ENCODE measurements at regions not wholly inside any gene's neighbourhood (a gene's known extent, or its start where the extent isn't known, plus 50 kb on each side); places are given as distances from the start of the nearest gene placed in this dataset.

GRCh38 chr1:82604524-82604923, 803.8 kb downstream of the ADGRL2 start:
- intact Hi-C loops (cut with micrococcal nuclease), result no loop called here
- DNase-seq (ENCODE audit: low spot score), result no peak
- H3K36me3 Mint-ChIP-seq (ENCODE audit: low read depth), result no peaks in the 10 kb centered on the region
- no peak overlapping the region for H3K4me3 Mint-ChIP-seq (ENCODE audit: low read depth)
- no peaks in the 10 kb centered on the region for H3K9me3 Mint-ChIP-seq
- H3K4me1 Mint-ChIP-seq (ENCODE audit: low read depth), result no peaks in the 10 kb centered on the region
- no peak overlapping the region for H3K27ac Mint-ChIP-seq
- H3K27me3 Mint-ChIP-seq (ENCODE audit: low read depth), result no peaks in the 10 kb centered on the region

DNA sequence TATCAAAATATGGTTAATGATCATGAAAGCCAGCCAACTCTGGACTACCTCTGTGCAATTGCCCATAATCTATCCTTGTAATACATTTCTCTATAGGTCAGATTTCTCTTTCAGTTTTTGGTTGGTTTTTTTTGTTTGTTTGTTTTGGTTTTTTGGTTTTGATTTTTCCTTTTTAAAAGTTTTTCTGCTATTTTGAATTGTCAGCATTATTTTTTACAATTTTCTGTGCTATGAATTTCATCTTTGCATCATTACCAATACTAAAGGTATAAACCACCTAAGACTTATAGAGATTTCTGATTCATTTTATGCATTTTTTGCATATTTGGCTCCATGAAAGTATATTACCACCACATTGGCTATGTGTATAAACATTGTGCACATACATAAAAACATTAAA, 799.6 kb downstream of the ADGRL2 start:
- no peak for DNase-seq (ENCODE audit: low spot score)
- intact Hi-C loops (cut with micrococcal nuclease), result no loop called here
- Mint-ChIP-seq H3K9me3 (no peaks in the 10 kb centered on the region), H3K4me3 (ENCODE audit: low read depth) (no peak overlapping the region), H3K4me1 (ENCODE audit: low read depth) (peaks cover 3% of the 10 kb centered on the region), H3K36me3 (ENCODE audit: low read depth) (no peaks in the 10 kb centered on the region), H3K27me3 (ENCODE audit: low read depth) (no peaks in the 10 kb centered on the region), H3K27ac (no peak overlapping the region)

DNA sequence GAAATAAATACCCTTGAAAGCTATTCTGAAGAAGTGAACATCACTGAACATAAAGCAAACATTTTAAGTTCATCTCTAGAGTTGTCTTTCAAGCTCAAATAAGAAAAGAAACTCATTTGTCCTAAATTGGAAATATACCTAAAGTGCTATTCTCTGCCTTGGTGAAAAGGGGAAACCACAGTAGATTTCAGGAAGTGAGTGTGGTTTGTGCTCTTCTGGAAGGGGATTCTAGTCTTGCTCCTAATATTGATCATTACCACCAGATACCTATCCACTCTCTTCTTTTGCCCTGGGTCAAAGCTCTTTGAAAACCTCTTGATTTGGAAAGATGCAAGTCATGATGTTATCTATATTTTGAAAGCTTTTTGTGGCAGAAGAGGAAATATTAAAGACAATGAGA, 798.1 kb downstream of the ADGRL2 start:
- intact Hi-C loops (cut with micrococcal nuclease), result no loop called here
- DNase-seq (ENCODE audit: low spot score), result no peak
- H3K4me3 Mint-ChIP-seq (ENCODE audit: low read depth), result no peak overlapping the region
- no peaks in the 10 kb centered on the region for H3K36me3 Mint-ChIP-seq (ENCODE audit: low read depth)
- H3K27me3 Mint-ChIP-seq (ENCODE audit: low read depth), result no peaks in the 10 kb centered on the region
- no peak overlapping the region for H3K27ac Mint-ChIP-seq
- peaks cover 3% of the 10 kb centered on the region for H3K4me1 Mint-ChIP-seq (ENCODE audit: low read depth)
- no peaks in the 10 kb centered on the region for H3K9me3 Mint-ChIP-seq

DNA sequence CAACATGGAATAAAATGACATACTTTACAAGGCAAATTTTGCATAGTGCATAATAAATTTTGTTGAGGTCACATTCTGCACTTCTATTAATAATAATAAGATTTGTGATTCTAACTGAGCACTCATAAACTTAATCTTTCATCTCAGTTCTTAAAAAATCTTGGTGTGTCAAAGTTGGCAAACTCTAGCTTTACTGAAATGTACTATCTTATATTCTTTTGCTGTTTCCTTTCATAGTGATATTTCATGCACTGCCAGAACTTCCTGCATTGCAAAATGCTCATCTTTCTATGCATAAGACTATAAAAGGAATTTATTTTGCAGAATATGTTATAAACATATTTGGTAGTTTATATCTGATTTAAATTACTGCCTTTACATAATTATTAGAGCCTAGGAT, 797.6 kb downstream of the ADGRL2 start:
- H3K9me3 Mint-ChIP-seq, result no peaks in the 10 kb centered on the region
- no peak overlapping the region for H3K27ac Mint-ChIP-seq
- H3K4me1 Mint-ChIP-seq (ENCODE audit: low read depth), result peaks cover 3% of the 10 kb centered on the region

DNA sequence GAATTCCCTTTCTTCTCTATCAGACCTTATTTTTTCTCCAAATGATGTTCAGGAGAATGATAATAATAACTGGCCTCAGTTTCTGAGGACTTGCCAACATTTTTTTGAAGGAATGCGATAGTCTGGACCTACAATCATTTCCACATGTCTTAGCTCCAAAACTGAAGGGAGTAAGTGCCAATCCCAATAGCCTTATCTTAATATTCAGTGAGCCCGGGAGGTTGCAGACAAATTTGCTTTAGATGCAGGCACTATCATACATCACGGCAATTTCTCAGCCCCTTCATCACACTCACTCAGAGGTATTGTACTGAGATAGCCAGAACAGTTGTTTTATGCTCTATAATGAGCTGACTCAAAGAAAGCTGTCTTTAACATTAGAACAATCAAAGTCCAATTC, 796.9 kb downstream of the ADGRL2 start:
- Mint-ChIP-seq H3K27ac (no peak overlapping the region), H3K36me3 (ENCODE audit: low read depth) (no peaks in the 10 kb centered on the region), H3K9me3 (no peaks in the 10 kb centered on the region), H3K4me3 (ENCODE audit: low read depth) (no peak overlapping the region), H3K4me1 (ENCODE audit: low read depth) (peaks cover 3% of the 10 kb centered on the region), H3K27me3 (ENCODE audit: low read depth) (no peaks in the 10 kb centered on the region)
- no peak for DNase-seq (ENCODE audit: low spot score)
- intact Hi-C loops (cut with micrococcal nuclease), result no loop called here

More for the DNA sequence above, 797.6 kb downstream of the ADGRL2 start:
- Mint-ChIP-seq H3K36me3 (ENCODE audit: low read depth) (no peaks in the 10 kb centered on the region), H3K27me3 (ENCODE audit: low read depth) (no peaks in the 10 kb centered on the region), H3K4me3 (ENCODE audit: low read depth) (no peak overlapping the region)
- DNase-seq (ENCODE audit: low spot score), result no peak
- intact Hi-C loops (cut with micrococcal nuclease), result no loop called here

DNA sequence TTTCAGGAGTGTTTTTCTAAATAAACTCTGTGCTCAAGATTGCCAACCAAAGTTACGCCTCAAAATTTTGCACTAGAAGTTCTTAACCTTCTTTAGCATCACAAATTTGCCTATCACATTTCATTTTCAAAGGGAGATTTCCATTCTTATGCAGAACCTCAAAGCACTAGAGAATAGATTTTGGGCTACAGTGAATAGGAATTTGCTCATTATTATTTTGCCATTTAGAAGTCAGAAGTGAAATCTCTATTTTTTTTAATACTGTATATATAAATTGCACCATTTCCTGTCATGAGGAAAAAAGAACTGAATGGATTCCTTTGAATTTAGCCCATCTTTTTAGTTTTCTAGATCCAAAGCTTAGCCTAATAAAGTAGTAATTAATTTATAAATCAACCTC, 796.4 kb downstream of the ADGRL2 start:
- intact Hi-C loops (cut with micrococcal nuclease), result no loop called here
- DNase-seq (ENCODE audit: low spot score), result no peak
- no peaks in the 10 kb centered on the region for H3K9me3 Mint-ChIP-seq
- peaks cover 3% of the 10 kb centered on the region for H3K4me1 Mint-ChIP-seq (ENCODE audit: low read depth)
- H3K36me3 Mint-ChIP-seq (ENCODE audit: low read depth), result no peaks in the 10 kb centered on the region
- no peaks in the 10 kb centered on the region for H3K27me3 Mint-ChIP-seq (ENCODE audit: low read depth)
- no peak overlapping the region for H3K4me3 Mint-ChIP-seq (ENCODE audit: low read depth)
- H3K27ac Mint-ChIP-seq, result no peak overlapping the region

GRCh38 chr1:82593561-82593960, 792.8 kb downstream of the ADGRL2 start:
- no peaks in the 10 kb centered on the region for H3K4me1 Mint-ChIP-seq (ENCODE audit: low read depth)
- no peaks in the 10 kb centered on the region for H3K9me3 Mint-ChIP-seq
- H3K27me3 Mint-ChIP-seq (ENCODE audit: low read depth), result no peaks in the 10 kb centered on the region
- H3K27ac Mint-ChIP-seq, result no peak overlapping the region
- intact Hi-C loops (cut with micrococcal nuclease), result no loop called here
- no peak for DNase-seq (ENCODE audit: low spot score)
- no peak overlapping the region for H3K4me3 Mint-ChIP-seq (ENCODE audit: low read depth)
- H3K36me3 Mint-ChIP-seq (ENCODE audit: low read depth), result no peaks in the 10 kb centered on the region

DNA sequence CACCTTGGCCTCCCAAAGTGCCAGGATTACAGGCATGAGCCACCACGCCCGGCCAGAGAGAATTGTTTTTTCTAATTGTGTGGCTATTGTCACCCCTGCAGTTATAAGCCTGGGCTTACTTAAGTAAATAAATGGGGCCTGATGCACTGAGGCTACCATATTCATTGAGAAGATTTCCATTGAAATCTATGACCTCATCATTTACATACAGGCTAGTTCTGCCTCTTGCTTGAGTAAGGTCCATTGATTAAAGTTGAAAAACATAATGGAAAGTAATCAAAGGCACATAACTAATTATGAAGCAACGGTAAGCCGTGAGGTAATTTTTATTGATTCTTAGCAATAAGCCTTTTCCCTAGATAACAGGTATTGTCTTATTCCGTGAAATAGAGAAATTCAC, 788.9 kb downstream of the ADGRL2 start:
- Mint-ChIP-seq H3K27ac (no peak overlapping the region), H3K4me1 (ENCODE audit: low read depth) (no peaks in the 10 kb centered on the region), H3K4me3 (ENCODE audit: low read depth) (no peak overlapping the region), H3K27me3 (ENCODE audit: low read depth) (no peaks in the 10 kb centered on the region), H3K36me3 (ENCODE audit: low read depth) (no peaks in the 10 kb centered on the region), H3K9me3 (no peaks in the 10 kb centered on the region)
- DNase-seq (ENCODE audit: low spot score), result no peak
- intact Hi-C loops (cut with micrococcal nuclease), result no loop called here

DNA sequence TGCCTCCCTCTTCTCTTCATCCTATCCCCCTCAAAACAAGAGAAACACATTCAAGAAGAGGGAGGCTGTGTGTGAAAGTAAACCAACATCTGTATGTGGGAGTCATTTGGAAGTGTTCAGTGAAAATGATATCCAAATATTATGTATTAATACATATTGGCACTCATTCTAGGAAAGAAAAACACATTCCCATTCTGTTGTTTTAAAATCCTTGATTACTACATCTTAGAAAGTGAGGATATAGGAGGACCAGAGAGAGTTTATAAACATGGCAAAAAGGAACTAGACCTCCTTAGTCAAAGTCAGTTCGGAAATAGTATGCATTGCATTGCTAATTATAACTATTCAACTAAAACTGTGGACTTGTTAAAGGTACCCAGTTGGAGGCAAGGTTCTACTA, 786.6 kb downstream of the ADGRL2 start:
- no peak overlapping the region for H3K4me3 Mint-ChIP-seq (ENCODE audit: low read depth)
- no peak overlapping the region for H3K27ac Mint-ChIP-seq
- H3K9me3 Mint-ChIP-seq, result no peaks in the 10 kb centered on the region
- intact Hi-C loops (cut with micrococcal nuclease), result no loop called here
- H3K36me3 Mint-ChIP-seq (ENCODE audit: low read depth), result no peaks in the 10 kb centered on the region
- DNase-seq (ENCODE audit: low spot score), result no peak
- no peaks in the 10 kb centered on the region for H3K4me1 Mint-ChIP-seq (ENCODE audit: low read depth)
- no peaks in the 10 kb centered on the region for H3K27me3 Mint-ChIP-seq (ENCODE audit: low read depth)

- H3K27ac Mint-ChIP-seq, result no peak overlapping the region
- H3K36me3 Mint-ChIP-seq (ENCODE audit: low read depth), result no peaks in the 10 kb centered on the region
- no peaks in the 10 kb centered on the region for H3K27me3 Mint-ChIP-seq (ENCODE audit: low read depth)
- H3K4me1 Mint-ChIP-seq (ENCODE audit: low read depth), result no peaks in the 10 kb centered on the region
- no peak for DNase-seq (ENCODE audit: low spot score)
- intact Hi-C loops (cut with micrococcal nuclease), result no loop called here
- H3K4me3 Mint-ChIP-seq (ENCODE audit: low read depth), result no peak overlapping the region
- no peaks in the 10 kb centered on the region for H3K9me3 Mint-ChIP-seq
Observed at GRCh38 chr1:82586473-82586872, 785.7 kb downstream of the ADGRL2 start.

- Mint-ChIP-seq H3K4me1 (ENCODE audit: low read depth) (no peaks in the 10 kb centered on the region), H3K4me3 (ENCODE audit: low read depth) (no peak overlapping the region), H3K36me3 (ENCODE audit: low read depth) (no peaks in the 10 kb centered on the region), H3K27me3 (ENCODE audit: low read depth) (no peaks in the 10 kb centered on the region), H3K27ac (no peak overlapping the region), H3K9me3 (no peaks in the 10 kb centered on the region)
- no peak for DNase-seq (ENCODE audit: low spot score)
- intact Hi-C loops (cut with micrococcal nuclease), result no loop called here
Observed at GRCh38 chr1:82582347-82582746, 781.6 kb downstream of the ADGRL2 start.

DNA sequence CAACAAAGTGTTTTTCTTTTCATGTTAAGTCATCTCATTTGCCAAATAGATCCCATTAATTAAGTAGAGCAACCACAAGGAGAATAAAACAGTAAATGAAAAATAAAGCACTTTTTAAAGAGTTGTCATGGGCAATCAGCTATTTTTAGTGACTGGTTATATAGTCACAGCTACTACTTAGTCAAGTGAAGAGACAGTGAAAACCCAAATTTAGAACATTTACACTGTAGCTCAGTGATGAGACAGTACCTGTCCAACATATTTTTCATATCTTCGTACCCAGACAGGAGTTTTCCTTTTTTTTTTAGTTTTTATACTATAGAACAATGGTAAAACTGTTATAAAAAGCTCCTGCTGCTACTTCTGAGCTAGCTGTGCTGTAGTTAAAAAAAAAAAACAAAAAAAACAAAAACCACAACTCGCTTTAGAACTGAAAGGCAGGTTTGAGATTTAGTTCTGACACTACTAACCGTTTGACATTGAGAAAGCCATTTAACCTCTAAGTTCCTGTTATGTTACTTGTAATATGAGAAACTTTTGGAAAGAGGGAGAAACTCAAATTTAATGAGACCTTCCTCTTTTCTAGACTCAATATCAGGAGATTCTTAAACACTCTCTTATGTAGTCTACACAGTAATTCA, 777.5 kb downstream of the ADGRL2 start:
- Mint-ChIP-seq H3K27ac (no peak overlapping the region), H3K36me3 (ENCODE audit: low read depth) (no peaks in the 10 kb centered on the region), H3K4me1 (ENCODE audit: low read depth) (no peaks in the 10 kb centered on the region), H3K9me3 (no peaks in the 10 kb centered on the region), H3K27me3 (ENCODE audit: low read depth) (no peaks in the 10 kb centered on the region), H3K4me3 (ENCODE audit: low read depth) (no peak overlapping the region)
- DNase-seq (ENCODE audit: low spot score), result no peak
- intact Hi-C loops (cut with micrococcal nuclease), result no loop called here

GRCh38 chr1:82567348-82567747, 766.6 kb downstream of the ADGRL2 start:
- H3K4me1 Mint-ChIP-seq (ENCODE audit: low read depth), result no peaks in the 10 kb centered on the region
- no peaks in the 10 kb centered on the region for H3K36me3 Mint-ChIP-seq (ENCODE audit: low read depth)
- no peaks in the 10 kb centered on the region for H3K27me3 Mint-ChIP-seq (ENCODE audit: low read depth)
- no peaks in the 10 kb centered on the region for H3K9me3 Mint-ChIP-seq
- no peak overlapping the region for H3K4me3 Mint-ChIP-seq (ENCODE audit: low read depth)
- DNase-seq (ENCODE audit: low spot score), result no peak
- no peak overlapping the region for H3K27ac Mint-ChIP-seq
- intact Hi-C loops (cut with micrococcal nuclease), result no loop called here

DNA sequence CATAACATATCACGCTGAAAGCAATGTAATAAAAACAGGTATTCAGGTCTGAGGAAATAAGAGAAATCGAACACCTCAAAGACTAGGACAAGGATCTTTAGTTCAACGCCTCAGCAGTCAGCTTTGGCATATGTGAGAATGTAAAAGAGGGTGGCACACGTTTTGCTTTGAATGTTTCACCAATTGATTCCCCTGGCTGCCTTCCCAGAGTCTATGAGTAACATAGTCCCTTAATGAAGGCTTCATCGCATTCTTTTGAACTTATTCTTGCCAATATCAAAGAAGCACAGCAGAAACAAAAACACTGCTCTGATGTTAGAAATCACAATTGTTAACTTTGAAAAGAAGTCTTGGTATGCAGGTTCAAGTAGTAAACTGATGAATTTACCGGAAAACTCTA, 764.8 kb downstream of the ADGRL2 start:
- Mint-ChIP-seq H3K9me3 (no peaks in the 10 kb centered on the region), H3K4me1 (ENCODE audit: low read depth) (no peaks in the 10 kb centered on the region), H3K27ac (no peak overlapping the region), H3K36me3 (ENCODE audit: low read depth) (no peaks in the 10 kb centered on the region), H3K27me3 (ENCODE audit: low read depth) (no peaks in the 10 kb centered on the region), H3K4me3 (ENCODE audit: low read depth) (no peak overlapping the region)
- intact Hi-C loops (cut with micrococcal nuclease), result no loop called here
- DNase-seq (ENCODE audit: low spot score), result no peak

All from activated T-helper 2 cell treated with anti-CD3 and anti-CD28 coated beads, Interferon-gamma antibody, Interleukin-2, Interleukin-4, amounts not matched to agents 10 μg/mL and 5 μg/mL and 100 μg/mL, durations not matched to agents 14 hours and 24 hours and 36 hours (primary cell).